SK-N-SH (cell line): ENCODE measurements at regions not wholly inside any gene's neighbourhood (a gene's known extent, or its start where the extent isn't known, plus 50 kb on each side); places are given as distances from the start of the nearest gene placed in this dataset.

Experiments
- CTCF ChIA-PET: fragments of 300-600, 350-600 bp; formaldehyde crosslinking; extraction: SDS; loops from one replicate; lab custom pipeline; 2021; lab: Yijun Ruan, JAX
- POLR2A ChIA-PET: fragments of 350-600 bp; sonication (Branson Sonifier 250); formaldehyde crosslinking; extraction: SDS; loops from one replicate; lab custom pipeline; 2020; ENCODE audit warnings: antibody characterized with exemption, inconsistent platforms; lab: Yijun Ruan, JAX
- DNase-seq: peaks from one replicate; pipeline ENCODE4 v3.0.0; 2012
- H2AFZ ChIP-seq: fragments of 200-600 bp; sonication (generic); 2 replicates; pipeline ENCODE4 v1.8.1; 2016; ENCODE audit warnings: antibody characterized with exemption, mild to moderate bottlenecking, low read depth
- H3F3A ChIP-seq: fragments of 200-600 bp; sonication (generic); replicated peaks from 2 replicates; pipeline ENCODE3; 2016; ENCODE audit warnings: antibody characterized with exemption, mild to moderate bottlenecking; ENCODE audit not compliant: insufficient read depth
- H3K27ac ChIP-seq, 2 experiments: fragments of 200-500 bp in 1 of 2; fragments of 200-600 bp in 1 of 2; sonication (Bioruptor generic) in 1 of 2; sonication (generic), shearing (Covaris generic) in 1 of 2; 2 replicates each; pipeline versions ENCODE4 v1.5.1 to v1.6.1; 2014 to 2016; ENCODE audit warnings: low read depth in 2 of 2, inconsistent platforms in 1 of 2, low read length in 1 of 2, mild to moderate bottlenecking in 1 of 2, mixed read lengths in 1 of 2
- H3K27me3 ChIP-seq: fragments of 200-600 bp; sonication (generic), shearing (Covaris generic); 2 replicates; pipeline ENCODE4 v1.6.1; 2016; ENCODE audit warnings: mixed run types; ENCODE audit not compliant: insufficient read depth
- H3K36me3 ChIP-seq, 2 experiments: fragments of 200-500 bp in 1 of 2; fragments of 200-600 bp in 1 of 2; sonication (Bioruptor generic) in 1 of 2; sonication (generic) in 1 of 2; replicated peaks in 1 of 2; 2 replicates each; pipeline versions ENCODE3 to v1.5.1; 2014 to 2016; ENCODE audit warnings: low read length in 1 of 2, mild to moderate bottlenecking in 1 of 2; ENCODE audit not compliant: insufficient read depth in 2 of 2, control insufficient read depth in 1 of 2
- H3K4me1 ChIP-seq, 2 experiments: fragments of 200-500 bp in 1 of 2; fragments of 200-600 bp in 1 of 2; sonication (Bioruptor generic) in 1 of 2; sonication (generic), shearing (Covaris generic) in 1 of 2; 2 replicates each; pipeline versions ENCODE4 v1.5.1 to v1.6.1; 2014 to 2016; ENCODE audit warnings: low read depth in 1 of 2, low read length in 1 of 2, mixed run types in 1 of 2; ENCODE audit not compliant: insufficient read depth in 2 of 2, control insufficient read depth in 1 of 2
- H3K4me2 ChIP-seq: fragments of 200-600 bp; sonication (generic), shearing (Covaris generic); 2 replicates; pipeline ENCODE4 v1.6.1; 2017; ENCODE audit warnings: mixed run types
- H3K4me3 ChIP-seq, 2 experiments: fragments of 200-500 bp in 1 of 2; fragments of 200-600 bp in 1 of 2; sonication (Bioruptor generic) in 1 of 2; sonication (generic), shearing (Covaris generic) in 1 of 2; 2 replicates each; pipeline versions ENCODE4 v1.5.1 to v1.8.1; 2014 to 2016; ENCODE audit warnings: low read depth in 2 of 2, inconsistent platforms in 1 of 2, low read length in 1 of 2, mild to moderate bottlenecking in 1 of 2, mixed read lengths in 1 of 2, moderate library complexity in 1 of 2
- H3K79me2 ChIP-seq: fragments of 200-600 bp; sonication (generic); 2 replicates; pipeline ENCODE4 v1.8.1; 2017; ENCODE audit warnings: mild to moderate bottlenecking; ENCODE audit not compliant: insufficient read depth
- H3K9ac ChIP-seq: fragments of 200-600 bp; sonication (generic); 2 replicates; pipeline ENCODE4 v1.6.1; 2017; ENCODE audit warnings: mixed run types
- H3K9me2 ChIP-seq: fragments of 200-600 bp; sonication (generic); 2 replicates; pipeline ENCODE4 v1.6.1; 2017; ENCODE audit warnings: mixed run types
- H3K9me3 ChIP-seq: fragments of 200-600 bp; sonication (generic); 2 replicates; pipeline ENCODE4 v1.6.1; 2017; ENCODE audit warnings: mixed run types, mild to moderate bottlenecking, moderate library complexity
- H4K20me1 ChIP-seq: fragments of 200-600 bp; sonication (generic); 2 replicates; pipeline ENCODE4 v1.6.1; 2017; ENCODE audit warnings: mild to moderate bottlenecking, mixed run types; ENCODE audit not compliant: insufficient read depth
- CHD2 ChIP-seq: fragments of 150-350 bp; IDR thresholded peaks from 2 replicates; pipeline ENCODE4 v1.6.1; 2018; ENCODE audit warnings: low read length; ENCODE audit not compliant: partially characterized antibody
- CTCF ChIP-seq: fragments of 200-600 bp; sonication (generic); IDR thresholded peaks from 2 replicates; pipeline ENCODE4 v1.6.1; 2017; ENCODE audit warnings: antibody characterized with exemption, mild to moderate bottlenecking, moderate library complexity
- EZH2phosphoT487 ChIP-seq: fragments of 200-600 bp; sonication (generic); IDR thresholded peaks from 2 replicates; pipeline ENCODE4 v1.6.1; 2017; ENCODE audit warnings: low read depth, mixed run types, mild to moderate bottlenecking, antibody characterized with exemption, moderate library complexity, borderline replicate concordance
- FOXJ3 ChIP-seq: sonication (generic); formaldehyde crosslinking; IDR thresholded peaks from 2 replicates; pipeline ENCODE4 v1.5.1; 2020; ENCODE audit warnings: mild to moderate bottlenecking, missing genetic modification reagents
- IRF3 ChIP-seq: fragments of 150-350 bp; IDR thresholded peaks from 2 replicates; pipeline ENCODE4 v1.6.1; 2016; ENCODE audit warnings: mild to moderate bottlenecking, low read depth, low read length
- JUND ChIP-seq: IDR thresholded peaks from 2 replicates; pipeline ENCODE4 v1.4.0; 2012
- MEF2A ChIP-seq: IDR thresholded peaks from 2 replicates; pipeline ENCODE4 v1.4.0; 2012; ENCODE audit warnings: low read depth, borderline replicate concordance
- NRF1 ChIP-seq: IDR thresholded peaks from 2 replicates; pipeline ENCODE4 v1.6.1; 2012; ENCODE audit warnings: low read depth, mild to moderate bottlenecking, low read length
- PBX3 ChIP-seq: IDR thresholded peaks from 2 replicates; pipeline ENCODE4; 2012
- POLR2AphosphoS5 ChIP-seq: IDR thresholded peaks from 2 replicates; pipeline ENCODE4 v1.6.1; 2012; ENCODE audit warnings: low read depth, low read length
- RAD21 ChIP-seq: IDR thresholded peaks from 2 replicates; pipeline ENCODE4 v1.6.1; 2012; ENCODE audit warnings: mild to moderate bottlenecking, low read length
- REST ChIP-seq: IDR thresholded peaks from 2 replicates; pipeline ENCODE4 v1.6.1; 2012; ENCODE audit warnings: mild to moderate bottlenecking, low read depth, low read length, moderate library complexity
- RFX5 ChIP-seq: IDR thresholded peaks from 2 replicates; pipeline ENCODE4 v1.6.1; 2012; ENCODE audit warnings: mild to moderate bottlenecking, improper control_type of control experiment, low read length
- TCF12 ChIP-seq: IDR thresholded peaks from 2 replicates; pipeline ENCODE4 v1.4.0; 2012
- TEAD4 ChIP-seq: IDR thresholded peaks from 2 replicates; pipeline ENCODE4 v1.4.0; 2012; ENCODE audit warnings: mild to moderate bottlenecking, borderline replicate concordance; ENCODE audit not compliant: insufficient read depth
- USF2 ChIP-seq: fragments of 150-350 bp; IDR thresholded peaks from 2 replicates; pipeline ENCODE4 v1.6.1; 2017; ENCODE audit warnings: antibody characterized with exemption, low read length, low read depth, borderline replicate concordance
- WGBS: methylation state at CpG from one replicate; pipeline ENCODE4 v1.1.6; 2017; ENCODE audit warnings: low lambda C conversion rate; 5-methylcytosine and 5-hydroxymethylcytosine counted together

- Histone ChIP-seq H3K9ac (no peak overlapping the region), H3K4me1 (no peaks in the 10 kb centered on the region), H2AFZ (no peak overlapping the region), H3K4me2 (no peak overlapping the region), H3K27ac (no peak overlapping the region), H3K9me2 (no peaks in the 10 kb centered on the region), H3F3A (no peaks in the 10 kb centered on the region), H4K20me1 (no peaks in the 10 kb centered on the region), H3K4me3 (no peak overlapping the region), H3K36me3 (no peaks in the 10 kb centered on the region), H3K79me2 (no peaks in the 10 kb centered on the region), H3K27me3 (no peaks in the 10 kb centered on the region), H3K9me3 (no peaks in the 10 kb centered on the region)
- ChIA-PET CTCF (interaction anchor here (1.6 kb wide), 1 partner anchor 15 kb away, joined by 3 read pairs; no protein-coding TSS in a partner anchor), POLR2A (no interaction called here)
- WGBS, result 18% methylated on average over 5 of the region's 5 CpGs
- TF ChIP-seq CTCF, result no peak
- TF ChIP-seq IRF3, result no peak
- TF ChIP-seq PBX3, result no peak
- TF ChIP-seq FOXJ3 (CRISPR knock-in tag), result no peak
- no peak for TF ChIP-seq TEAD4
- TF ChIP-seq RAD21, result no peak
- no peak for TF ChIP-seq USF2
- TF ChIP-seq CHD2, result no peak
- no peak for TF ChIP-seq REST
- no peak for TF ChIP-seq MEF2A
- no peak for TF ChIP-seq POLR2AphosphoS5
- no peak for TF ChIP-seq EZH2phosphoT487
- no peak for TF ChIP-seq TCF12
- no peak for TF ChIP-seq NRF1
- no peak for TF ChIP-seq RFX5
- TF ChIP-seq JUND, result no peak
- DNase-seq, result no peak
These were observed 259.3 kb downstream of the DCDC2C start for GRCh38 chr2:3962719-3963118.
